GM10266 (cell line): ENCODE measurements at regions not wholly inside any gene's neighbourhood (a gene's known extent, or its start where the extent isn't known, plus 50 kb on each side); places are given as distances from the start of the nearest gene placed in this dataset.

Source experiments
- DNase-seq: peaks from one replicate; pipeline ENCODE4 v3.0.0; 2012; ENCODE audit errors: extremely low spot score
- TF ChIP-seq, protein P1 (sequence below): IDR thresholded peaks from 2 replicates; pipeline ENCODE4 v1.5.1; 2012; ENCODE audit warnings: mild to moderate bottlenecking, low read depth; ENCODE audit not compliant: control insufficient read depth, insufficient read depth; ENCODE audit errors: missing control alignments

DNA sequence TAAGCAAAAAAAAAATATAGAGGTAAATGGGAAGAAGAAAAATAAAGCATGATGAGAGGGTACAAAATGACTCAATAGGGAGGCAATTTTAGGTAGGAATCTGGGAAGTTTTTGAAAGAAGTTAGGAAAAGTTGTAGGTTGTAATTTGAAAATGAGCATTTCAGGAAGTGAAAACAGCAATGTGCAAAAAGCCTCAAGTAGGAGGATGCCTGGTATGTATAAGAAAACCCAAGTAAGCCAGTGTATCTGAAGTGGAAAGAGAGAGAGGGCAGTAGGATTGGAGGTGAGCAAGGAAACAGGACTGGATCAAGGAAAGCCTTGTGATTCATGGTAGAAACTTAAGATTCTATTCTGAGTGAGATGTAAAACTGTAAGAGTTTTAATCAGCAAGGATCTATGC lies 121.6 kb upstream of the SPRY2 start:
- TF ChIP-seq, protein P1, sequence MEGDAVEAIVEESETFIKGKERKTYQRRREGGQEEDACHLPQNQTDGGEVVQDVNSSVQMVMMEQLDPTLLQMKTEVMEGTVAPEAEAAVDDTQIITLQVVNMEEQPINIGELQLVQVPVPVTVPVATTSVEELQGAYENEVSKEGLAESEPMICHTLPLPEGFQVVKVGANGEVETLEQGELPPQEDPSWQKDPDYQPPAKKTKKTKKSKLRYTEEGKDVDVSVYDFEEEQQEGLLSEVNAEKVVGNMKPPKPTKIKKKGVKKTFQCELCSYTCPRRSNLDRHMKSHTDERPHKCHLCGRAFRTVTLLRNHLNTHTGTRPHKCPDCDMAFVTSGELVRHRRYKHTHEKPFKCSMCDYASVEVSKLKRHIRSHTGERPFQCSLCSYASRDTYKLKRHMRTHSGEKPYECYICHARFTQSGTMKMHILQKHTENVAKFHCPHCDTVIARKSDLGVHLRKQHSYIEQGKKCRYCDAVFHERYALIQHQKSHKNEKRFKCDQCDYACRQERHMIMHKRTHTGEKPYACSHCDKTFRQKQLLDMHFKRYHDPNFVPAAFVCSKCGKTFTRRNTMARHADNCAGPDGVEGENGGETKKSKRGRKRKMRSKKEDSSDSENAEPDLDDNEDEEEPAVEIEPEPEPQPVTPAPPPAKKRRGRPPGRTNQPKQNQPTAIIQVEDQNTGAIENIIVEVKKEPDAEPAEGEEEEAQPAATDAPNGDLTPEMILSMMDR = no peak
- DNase-seq = no peak

DNA sequence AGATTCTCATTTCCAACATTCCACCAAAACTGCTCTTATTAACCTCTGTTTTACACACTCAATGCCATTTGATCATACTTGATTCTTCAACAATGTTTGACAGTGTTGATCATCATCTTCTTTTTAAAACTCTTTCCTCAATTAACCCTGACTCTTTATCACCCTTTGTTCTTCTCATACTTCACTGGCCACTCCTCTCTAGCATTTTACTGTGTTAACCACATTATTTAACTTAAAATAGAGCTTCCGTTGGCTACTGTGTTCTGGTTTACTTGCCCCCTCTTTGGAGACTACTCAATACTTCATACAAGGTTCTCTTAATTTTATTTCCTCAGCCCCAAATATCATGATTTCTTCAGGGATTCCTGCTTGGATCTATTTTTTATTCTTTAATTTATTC lies 121.1 kb upstream of the SPRY2 start:
- TF ChIP-seq, protein P1 = no peak
- no peak for DNase-seq

DNA sequence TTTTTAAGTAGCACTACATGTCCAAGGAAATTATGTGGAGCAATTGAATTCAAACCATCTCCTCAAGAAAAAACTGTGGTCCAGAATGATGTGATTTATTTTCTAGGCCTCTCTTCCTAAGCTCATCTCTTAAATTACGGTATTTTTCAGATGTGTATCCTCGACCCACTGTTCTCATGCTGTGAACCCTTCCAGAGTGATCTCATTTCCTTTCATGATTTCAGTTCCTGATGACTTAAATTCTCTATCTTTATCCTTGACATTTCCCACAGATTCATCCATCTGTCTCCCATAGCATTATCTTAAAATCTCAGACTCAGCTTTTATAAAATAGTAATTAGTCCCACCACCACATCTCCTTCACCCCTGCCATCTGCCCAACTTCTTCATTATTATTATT lies 117.6 kb upstream of the SPRY2 start:
- TF ChIP-seq, protein P1 = no peak
- no peak for DNase-seq

DNA sequence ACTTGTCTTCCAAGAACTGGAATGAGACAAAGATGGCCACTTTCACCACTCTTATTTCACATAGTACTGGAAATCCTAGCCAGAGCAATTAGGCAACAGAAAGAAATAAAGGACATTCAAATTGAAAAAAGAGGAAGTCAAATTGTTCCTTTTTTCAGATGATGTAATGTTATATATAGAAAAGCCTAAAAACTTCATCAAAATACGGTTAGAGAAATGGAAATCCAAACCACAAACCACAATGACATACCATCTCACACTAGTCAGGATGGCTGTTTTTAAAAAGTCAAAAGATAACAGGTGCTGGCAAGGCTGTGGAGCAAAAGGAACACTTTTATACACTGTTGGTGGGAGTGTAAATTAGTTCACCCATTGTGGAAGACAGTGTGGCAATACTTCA lies 113.3 kb upstream of the SPRY2 start:
- TF ChIP-seq, protein P1 = no peak

DNA sequence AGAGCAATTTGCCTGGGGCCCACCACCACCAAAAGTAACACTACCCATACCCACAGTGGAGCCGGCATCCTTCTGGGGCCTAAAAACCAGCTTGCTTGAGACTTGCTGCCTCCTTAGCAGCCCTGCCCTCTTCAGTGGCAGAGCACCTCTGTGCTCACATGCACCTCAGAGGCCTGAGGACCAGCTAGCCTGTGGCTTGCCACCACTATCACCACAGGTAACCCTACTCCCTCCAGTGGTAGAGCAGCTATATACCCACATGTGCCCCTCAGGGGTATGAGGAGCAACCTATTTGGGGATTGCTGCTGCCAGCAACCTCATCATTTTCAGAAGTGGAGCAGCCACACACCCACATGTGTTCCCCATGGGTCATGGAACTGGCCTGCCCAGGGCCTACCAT lies 111.4 kb upstream of the SPRY2 start:
- DNase-seq = no peak
- TF ChIP-seq, protein P1 = no peak

More for the DNA sequence above, 113.3 kb upstream of the SPRY2 start:
- DNase-seq = no peak

DNA sequence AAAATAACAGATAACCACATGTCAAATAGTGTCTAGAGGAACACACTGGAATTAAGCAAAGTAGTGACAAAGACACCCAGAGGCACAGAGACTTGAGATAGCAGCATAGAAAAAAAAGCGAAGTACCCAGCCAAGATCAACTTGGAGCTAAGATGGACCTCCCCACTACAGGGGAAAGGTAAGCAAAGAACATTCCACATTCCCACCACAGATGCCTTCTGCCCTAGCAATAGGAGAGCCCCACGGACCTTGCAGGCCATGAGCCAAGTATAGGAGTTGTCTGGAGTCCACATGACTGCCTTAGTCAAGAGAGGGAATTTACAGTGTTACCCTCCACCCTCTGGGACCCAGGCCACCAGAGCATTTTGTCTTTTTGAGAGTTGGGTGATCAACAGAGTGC lies 110.7 kb upstream of the SPRY2 start:
- DNase-seq = no peak
- TF ChIP-seq, protein P1 = no peak

DNA sequence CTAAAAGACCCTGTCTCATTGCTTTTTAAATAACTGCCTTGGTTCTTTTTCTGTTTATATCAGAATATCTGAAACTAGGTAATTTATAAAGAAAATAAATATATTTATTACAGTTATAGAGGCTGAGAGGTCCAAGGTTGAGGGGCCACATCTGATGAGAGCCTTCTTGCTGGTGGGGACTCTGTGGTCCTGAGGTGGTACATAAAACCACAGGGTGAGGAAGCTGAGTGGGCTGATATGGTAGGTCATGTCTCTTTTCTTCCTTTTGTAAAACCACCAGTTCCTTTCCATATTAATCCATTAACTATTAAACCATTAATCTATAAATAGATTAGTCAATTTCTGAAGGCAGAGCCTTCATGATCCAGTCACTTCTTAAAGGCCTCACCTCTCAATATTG lies 109.5 kb upstream of the SPRY2 start:
- TF ChIP-seq, protein P1 = no peak
- DNase-seq = no peak

DNA sequence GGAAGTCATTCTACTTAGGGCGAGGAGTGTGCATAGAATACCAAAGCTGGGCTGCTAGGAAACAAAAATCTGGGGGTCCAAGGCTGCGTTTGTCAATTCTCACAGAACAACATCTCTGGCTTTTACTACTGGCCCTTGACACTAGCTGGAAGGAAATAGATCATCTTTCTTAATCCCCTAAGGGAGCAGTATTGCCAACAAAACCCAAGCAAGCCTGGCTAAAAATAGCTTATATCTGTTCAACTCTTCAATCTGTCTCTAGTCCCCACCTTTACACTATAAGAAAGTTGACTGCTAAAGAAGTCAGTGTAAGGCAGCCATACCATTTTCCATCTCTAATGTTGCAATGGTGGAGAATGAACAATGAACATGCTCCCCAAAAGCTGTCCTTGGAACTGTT lies 107.8 kb upstream of the SPRY2 start:
- TF ChIP-seq, protein P1 = no peak
- DNase-seq = no peak
